SK-N-SH (cell line): ENCODE measurements at regions not wholly inside any gene's neighbourhood (a gene's known extent, or its start where the extent isn't known, plus 50 kb on each side); places are given as distances from the start of the nearest gene placed in this dataset.

Source experiments
- CTCF ChIA-PET: fragments of 300-600, 350-600 bp; formaldehyde crosslinking; extraction: SDS; loops from one replicate; lab custom pipeline; 2021; lab: Yijun Ruan, JAX
- POLR2A ChIA-PET: fragments of 350-600 bp; sonication (Branson Sonifier 250); formaldehyde crosslinking; extraction: SDS; loops from one replicate; lab custom pipeline; 2020; ENCODE audit warnings: antibody characterized with exemption, inconsistent platforms; lab: Yijun Ruan, JAX
- DNase-seq: peaks from one replicate; pipeline ENCODE4 v3.0.0; 2012
- H2AFZ ChIP-seq: fragments of 200-600 bp; sonication (generic); 2 replicates; pipeline ENCODE4 v1.8.1; 2016; ENCODE audit warnings: antibody characterized with exemption, mild to moderate bottlenecking, low read depth
- H3F3A ChIP-seq: fragments of 200-600 bp; sonication (generic); replicated peaks from 2 replicates; pipeline ENCODE3; 2016; ENCODE audit warnings: antibody characterized with exemption, mild to moderate bottlenecking; ENCODE audit not compliant: insufficient read depth
- H3K27ac ChIP-seq, 2 experiments: fragments of 200-500 bp in 1 of 2; fragments of 200-600 bp in 1 of 2; sonication (Bioruptor generic) in 1 of 2; sonication (generic), shearing (Covaris generic) in 1 of 2; 2 replicates each; pipeline versions ENCODE4 v1.5.1 to v1.6.1; 2014 to 2016; ENCODE audit warnings: low read depth in 2 of 2, inconsistent platforms in 1 of 2, low read length in 1 of 2, mild to moderate bottlenecking in 1 of 2, mixed read lengths in 1 of 2
- H3K27me3 ChIP-seq: fragments of 200-600 bp; sonication (generic), shearing (Covaris generic); 2 replicates; pipeline ENCODE4 v1.6.1; 2016; ENCODE audit warnings: mixed run types; ENCODE audit not compliant: insufficient read depth
- H3K36me3 ChIP-seq, 2 experiments: fragments of 200-500 bp in 1 of 2; fragments of 200-600 bp in 1 of 2; sonication (Bioruptor generic) in 1 of 2; sonication (generic) in 1 of 2; replicated peaks in 1 of 2; 2 replicates each; pipeline versions ENCODE3 to v1.5.1; 2014 to 2016; ENCODE audit warnings: low read length in 1 of 2, mild to moderate bottlenecking in 1 of 2; ENCODE audit not compliant: insufficient read depth in 2 of 2, control insufficient read depth in 1 of 2
- H3K4me1 ChIP-seq, 2 experiments: fragments of 200-500 bp in 1 of 2; fragments of 200-600 bp in 1 of 2; sonication (Bioruptor generic) in 1 of 2; sonication (generic), shearing (Covaris generic) in 1 of 2; 2 replicates each; pipeline versions ENCODE4 v1.5.1 to v1.6.1; 2014 to 2016; ENCODE audit warnings: low read depth in 1 of 2, low read length in 1 of 2, mixed run types in 1 of 2; ENCODE audit not compliant: insufficient read depth in 2 of 2, control insufficient read depth in 1 of 2
- H3K4me2 ChIP-seq: fragments of 200-600 bp; sonication (generic), shearing (Covaris generic); 2 replicates; pipeline ENCODE4 v1.6.1; 2017; ENCODE audit warnings: mixed run types
- H3K4me3 ChIP-seq, 2 experiments: fragments of 200-500 bp in 1 of 2; fragments of 200-600 bp in 1 of 2; sonication (Bioruptor generic) in 1 of 2; sonication (generic), shearing (Covaris generic) in 1 of 2; 2 replicates each; pipeline versions ENCODE4 v1.5.1 to v1.8.1; 2014 to 2016; ENCODE audit warnings: low read depth in 2 of 2, inconsistent platforms in 1 of 2, low read length in 1 of 2, mild to moderate bottlenecking in 1 of 2, mixed read lengths in 1 of 2, moderate library complexity in 1 of 2
- H3K79me2 ChIP-seq: fragments of 200-600 bp; sonication (generic); 2 replicates; pipeline ENCODE4 v1.8.1; 2017; ENCODE audit warnings: mild to moderate bottlenecking; ENCODE audit not compliant: insufficient read depth
- H3K9ac ChIP-seq: fragments of 200-600 bp; sonication (generic); 2 replicates; pipeline ENCODE4 v1.6.1; 2017; ENCODE audit warnings: mixed run types
- H3K9me2 ChIP-seq: fragments of 200-600 bp; sonication (generic); 2 replicates; pipeline ENCODE4 v1.6.1; 2017; ENCODE audit warnings: mixed run types
- H3K9me3 ChIP-seq: fragments of 200-600 bp; sonication (generic); 2 replicates; pipeline ENCODE4 v1.6.1; 2017; ENCODE audit warnings: mixed run types, mild to moderate bottlenecking, moderate library complexity
- H4K20me1 ChIP-seq: fragments of 200-600 bp; sonication (generic); 2 replicates; pipeline ENCODE4 v1.6.1; 2017; ENCODE audit warnings: mild to moderate bottlenecking, mixed run types; ENCODE audit not compliant: insufficient read depth
- CTCF ChIP-seq: fragments of 200-600 bp; sonication (generic); IDR thresholded peaks from 2 replicates; pipeline ENCODE4 v1.6.1; 2017; ENCODE audit warnings: antibody characterized with exemption, mild to moderate bottlenecking, moderate library complexity
- ELF1 ChIP-seq: IDR thresholded peaks from 2 replicates; pipeline ENCODE4 v1.4.0; 2012
- FOXM1 ChIP-seq: IDR thresholded peaks from 2 replicates; pipeline ENCODE4 v1.4.0; 2012; ENCODE audit warnings: low read depth, mild to moderate bottlenecking
- MAX ChIP-seq: IDR thresholded peaks from 2 replicates; pipeline ENCODE4 v1.4.0; 2012; ENCODE audit warnings: low read depth
- MXI1 ChIP-seq: IDR thresholded peaks from 2 replicates; pipeline ENCODE4 v1.6.1; 2012; ENCODE audit warnings: mild to moderate bottlenecking, low read depth, low read length, improper control_type of control experiment
- RAD21 ChIP-seq: IDR thresholded peaks from 2 replicates; pipeline ENCODE4 v1.6.1; 2012; ENCODE audit warnings: mild to moderate bottlenecking, low read length
- RXRA ChIP-seq: IDR thresholded peaks from 2 replicates; pipeline ENCODE4 v1.4.0; 2012; ENCODE audit warnings: low read depth, mild to moderate bottlenecking, borderline replicate concordance
- SIN3A ChIP-seq: IDR thresholded peaks from 2 replicates; pipeline ENCODE4 v1.6.1; 2012; ENCODE audit warnings: low read depth, mild to moderate bottlenecking, low read length, moderate library complexity, borderline replicate concordance
- SMC3 ChIP-seq: IDR thresholded peaks from 2 replicates; pipeline ENCODE4 v1.6.1; 2012; ENCODE audit warnings: low read depth, low read length, improper control_type of control experiment
- WGBS: methylation state at CpG from one replicate; pipeline ENCODE4 v1.1.6; 2017; ENCODE audit warnings: low lambda C conversion rate; 5-methylcytosine and 5-hydroxymethylcytosine counted together

- Histone ChIP-seq H3K27ac (no peak overlapping the region), H2AFZ (0 out of 2 replicates have a peak overlapping the region, but pooled peaks have one; percentile 17), H4K20me1 (no peaks in the 10 kb centered on the region), H3K9me3 (no peaks in the 10 kb centered on the region), H3K9ac (no peak overlapping the region), H3K4me3 (no peak overlapping the region), H3K36me3 (no peaks in the 10 kb centered on the region), H3K4me1 (no peaks in the 10 kb centered on the region; a peak in 1 of 4 replicates), H3K79me2 (no peaks in the 10 kb centered on the region), H3K4me2 (no peak overlapping the region), H3K27me3 (no peaks in the 10 kb centered on the region), H3K9me2 (no peaks in the 10 kb centered on the region), H3F3A (no peaks in the 10 kb centered on the region)
- DNase-seq: peak; percentile 13
- 13% methylated on average over 5 of the region's 5 CpGs for WGBS
- CTCF ChIA-PET: interaction anchor here (0.7 to 2.4 kb wide), 10 partner anchors 8 to 1423 kb away, joined by 3 to 18 read pairs (median 3); no protein-coding TSS in a partner anchor
- POLR2A ChIA-PET: no interaction called here
- TF ChIP-seq SMC3 (peak; percentile 39; the same call in 1 of the 2 replicates), CTCF (peak; percentile 47), RAD21 (peak; percentile 68), MAX (no peak)
These were observed 501.0 kb downstream of the RERGL start for GRCh38 chr12:17588968-17589367.

GRCh38 chr12:17579205-17580026 lies 510.6 kb downstream of the RERGL start:
- Histone ChIP-seq H3K4me2 (no peak overlapping the region), H2AFZ (no peak overlapping the region), H3K36me3 (no peaks in the 10 kb centered on the region), H4K20me1 (no peaks in the 10 kb centered on the region), H3K27ac (no peak overlapping the region), H3K4me3 (no peak overlapping the region), H3K79me2 (no peaks in the 10 kb centered on the region), H3K27me3 (no peaks in the 10 kb centered on the region), H3K9ac (no peak overlapping the region)
- ChIA-PET CTCF (interaction anchor here (0.8 to 2.4 kb wide), 4 partner anchors 8 to 1194 kb away, joined by 3 to 11 read pairs (median 3); no protein-coding TSS in a partner anchor), POLR2A (no interaction called here)
- 4% methylated on average over 6 of the region's 6 CpGs for WGBS
- DNase-seq: no peak
- TF ChIP-seq FOXM1 (no peak), RXRA (no peak), MXI1 (no peak), ELF1 (no peak), SIN3A (no peak)
- TF ChIP-seq, all 33 proteins: peak for 0
- H3K9me3 ChIP-seq: no peaks in the 10 kb centered on the region
- no peaks in the 10 kb centered on the region for H3K4me1 ChIP-seq
- no peaks in the 10 kb centered on the region for H3K9me2 ChIP-seq
- H3F3A ChIP-seq: no peaks in the 10 kb centered on the region
